Fibroblast of the aortic adventitia (primary cell): ENCODE measurements at regions not wholly inside any gene's neighbourhood (a gene's known extent, or its start where the extent isn't known, plus 50 kb on each side); places are given as distances from the start of the nearest gene placed in this dataset.

Experiments used
- DNase-seq: peaks from one replicate; pipeline ENCODE4 v3.0.0-alpha.2; 2010; ENCODE audit warnings: low read depth
- H3K4me3 ChIP-seq: 2 replicates; pipeline ENCODE4 v1.5.1; 2011; ENCODE audit warnings: low read depth, mild to moderate bottlenecking, control low read depth, low read length, moderate library complexity
- TF ChIP-seq, protein P1 (sequence below): IDR thresholded peaks from 2 replicates; pipeline ENCODE4 v1.5.1; 2011; ENCODE audit warnings: mild to moderate bottlenecking, low read length, control low read depth, inconsistent platforms; ENCODE audit not compliant: insufficient read depth

GRCh38 chr20:53838311-53838868, 232.0 kb downstream of the BCAS1 start:
- no peak for DNase-seq

GRCh38 chr20:53837126-53837826, 233.1 kb downstream of the BCAS1 start:
- DNase-seq = no peak
- TF ChIP-seq, protein P1, sequence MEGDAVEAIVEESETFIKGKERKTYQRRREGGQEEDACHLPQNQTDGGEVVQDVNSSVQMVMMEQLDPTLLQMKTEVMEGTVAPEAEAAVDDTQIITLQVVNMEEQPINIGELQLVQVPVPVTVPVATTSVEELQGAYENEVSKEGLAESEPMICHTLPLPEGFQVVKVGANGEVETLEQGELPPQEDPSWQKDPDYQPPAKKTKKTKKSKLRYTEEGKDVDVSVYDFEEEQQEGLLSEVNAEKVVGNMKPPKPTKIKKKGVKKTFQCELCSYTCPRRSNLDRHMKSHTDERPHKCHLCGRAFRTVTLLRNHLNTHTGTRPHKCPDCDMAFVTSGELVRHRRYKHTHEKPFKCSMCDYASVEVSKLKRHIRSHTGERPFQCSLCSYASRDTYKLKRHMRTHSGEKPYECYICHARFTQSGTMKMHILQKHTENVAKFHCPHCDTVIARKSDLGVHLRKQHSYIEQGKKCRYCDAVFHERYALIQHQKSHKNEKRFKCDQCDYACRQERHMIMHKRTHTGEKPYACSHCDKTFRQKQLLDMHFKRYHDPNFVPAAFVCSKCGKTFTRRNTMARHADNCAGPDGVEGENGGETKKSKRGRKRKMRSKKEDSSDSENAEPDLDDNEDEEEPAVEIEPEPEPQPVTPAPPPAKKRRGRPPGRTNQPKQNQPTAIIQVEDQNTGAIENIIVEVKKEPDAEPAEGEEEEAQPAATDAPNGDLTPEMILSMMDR = no peak
- H3K4me3 ChIP-seq = no peak overlapping the region

More at GRCh38 chr20:53838311-53838868, 232.0 kb downstream of the BCAS1 start:
- no peak overlapping the region for H3K4me3 ChIP-seq
- TF ChIP-seq, protein P1 = no peak

DNA sequence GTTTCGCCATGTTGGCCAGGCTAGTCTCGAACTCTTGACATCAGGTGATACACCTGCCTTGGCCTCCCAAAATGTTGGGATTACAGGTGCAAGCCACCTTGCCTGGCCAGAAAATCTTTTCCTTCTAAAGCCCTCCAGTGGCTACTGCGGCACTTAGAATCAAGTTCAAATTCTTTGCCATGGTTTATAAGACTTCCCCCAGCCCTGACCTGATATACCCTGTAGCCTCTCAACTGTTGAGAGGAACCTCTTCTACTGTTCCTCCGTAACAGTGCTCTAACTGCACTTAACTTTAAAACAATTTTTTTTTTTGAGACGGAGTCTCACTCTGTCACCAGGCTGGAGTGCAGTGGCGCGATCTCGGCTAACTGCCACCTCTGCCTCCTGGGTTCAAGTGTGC, 235.6 kb downstream of the BCAS1 start:
- no peak for DNase-seq
- H3K4me3 ChIP-seq = no peak overlapping the region
- TF ChIP-seq, protein P1 = no peak

GRCh38 chr20:53834062-53834442, 236.3 kb downstream of the BCAS1 start:
- H3K4me3 ChIP-seq = no peak overlapping the region
- DNase-seq = no peak
- TF ChIP-seq, protein P1 = no peak

DNA sequence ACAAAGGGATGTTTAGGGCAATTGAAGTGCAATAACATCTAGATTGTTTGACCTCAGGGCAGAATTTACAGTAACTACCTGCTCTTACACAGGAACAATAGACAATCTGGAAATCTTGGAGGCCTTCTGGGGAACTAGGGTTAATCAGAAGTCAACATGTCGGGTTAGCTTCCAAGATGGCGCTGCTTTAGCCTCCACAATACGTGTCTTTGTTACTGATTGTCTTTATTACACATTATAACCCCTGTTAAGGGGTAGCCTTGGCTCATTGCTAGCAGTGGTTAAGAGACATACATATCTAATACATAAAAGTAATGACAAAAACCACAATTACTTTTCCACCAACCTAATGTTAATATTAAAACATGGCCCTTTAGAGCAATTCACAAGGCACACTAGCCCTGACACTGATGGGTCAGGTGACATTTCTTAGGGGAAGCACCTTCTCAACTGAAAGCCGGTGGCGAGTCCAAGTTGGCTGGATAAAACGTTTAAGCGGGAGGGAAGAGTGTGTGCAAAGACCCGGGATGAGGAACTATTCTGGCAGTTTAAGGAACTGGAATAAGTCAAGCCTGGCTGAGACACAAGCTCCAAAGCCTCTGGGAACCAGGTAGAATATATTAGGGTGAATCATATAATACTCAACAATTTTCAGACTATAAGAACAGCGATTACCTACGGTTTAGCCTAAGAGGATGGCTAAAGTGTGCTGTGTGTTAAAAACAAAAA, 236.9 kb downstream of the BCAS1 start:
- H3K4me3 ChIP-seq = no peak overlapping the region
- DNase-seq = no peak
- TF ChIP-seq, protein P1 = no peak

DNA sequence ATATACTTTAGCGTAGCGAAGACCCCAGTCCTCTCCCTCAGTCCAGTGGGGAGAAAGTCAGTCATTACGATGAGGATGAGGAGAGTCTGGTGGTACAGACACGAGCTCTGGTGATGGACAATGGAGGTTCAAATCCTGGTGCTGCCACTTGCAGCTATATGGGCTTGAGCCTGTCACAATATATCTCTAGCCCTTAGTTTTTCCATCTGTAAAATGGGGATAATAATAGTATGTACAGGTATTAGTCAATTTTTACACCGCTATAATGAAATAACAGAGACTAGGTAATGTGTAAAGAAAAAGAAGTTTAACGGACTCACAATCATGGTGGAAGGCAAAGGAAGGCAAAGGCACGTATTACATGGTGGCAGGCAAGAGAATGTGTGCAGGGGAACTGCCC, 237.9 kb downstream of the BCAS1 start:
- TF ChIP-seq, protein P1 = no peak
- no peak overlapping the region for H3K4me3 ChIP-seq
- no peak for DNase-seq
